ENCODE measurements at regions not wholly inside any gene's neighbourhood (a gene's known extent, or its start where the extent isn't known, plus 50 kb on each side); places are given as distances from the start of the nearest gene placed in this dataset.

DNA sequence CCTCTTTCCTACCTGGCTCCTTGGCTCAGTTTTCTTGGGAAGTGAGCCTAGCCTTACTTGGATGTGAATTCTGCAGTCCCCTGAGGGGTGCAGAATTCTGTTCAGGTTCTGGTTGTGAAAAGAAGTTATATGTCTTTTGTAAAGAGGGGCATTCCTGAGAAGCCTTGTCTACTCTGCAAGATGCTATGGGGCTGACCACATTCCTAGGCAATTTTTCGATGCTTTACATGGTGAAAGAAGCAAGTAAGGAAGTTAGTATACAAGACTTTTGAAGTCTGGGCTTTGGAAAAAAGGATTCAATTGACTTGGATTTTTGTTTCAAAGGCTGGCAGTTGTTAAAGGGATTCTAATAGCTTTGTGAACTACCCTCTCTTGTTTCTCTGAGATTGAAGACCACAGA is 167.9 kb upstream of the STMND1 start:
- Histone ChIP-seq H3K9me3 (replicated peaks; ENCODE audit: control insufficient read depth, insufficient read depth, low read length) (no peaks in the 10 kb centered on the region), H3K27ac (ENCODE audit: control insufficient read depth, insufficient read depth) (no peak overlapping the region), H3K36me3 (ENCODE audit: control insufficient read depth in 2 of 2, insufficient read depth in 2 of 2, low read length in 1 of 2) (no peaks in the 10 kb centered on the region), H3K4me2 (ENCODE audit: control insufficient read depth, insufficient read depth) (no peak overlapping the region), H3K79me2 (ENCODE audit: control insufficient read depth, insufficient read depth, low read length) (no peaks in the 10 kb centered on the region), H3K4me3 (no peak overlapping the region), H3K4me1 (ENCODE audit: control insufficient read depth, insufficient read depth, low read length) (no peaks in the 10 kb centered on the region), H4K20me1 (ENCODE audit: control insufficient read depth, insufficient read depth) (no peaks in the 10 kb centered on the region), H2AFZ (ENCODE audit: control insufficient read depth, low read depth, low read length) (no peak overlapping the region), H3K9ac (ENCODE audit: control insufficient read depth, insufficient read depth, low read length) (no peak overlapping the region), H3K27me3 (replicated peaks in 1 of 2; ENCODE audit: control insufficient read depth in 2 of 2, insufficient read depth in 2 of 2, low read length in 1 of 2) (no peaks in the 10 kb centered on the region)
- ChIA-PET POLR2A (no interaction called here), RAD21 (ENCODE audit: unreplicated experiment) (no interaction called here), CTCF (interaction anchor here (1.4 kb wide), 1 partner anchor 10 kb away, joined by 4 read pairs; no protein-coding TSS in a partner anchor), SMC1A (ENCODE audit: uncharacterized antibody, unreplicated experiment) (no interaction called here)
- no peak for DNase-seq (ENCODE audit: low read depth, low spot score)
- WGBS (ENCODE audit: insufficient coverage, insufficient replicate concordance, low lambda C conversion rate, missing lambda C conversion rate), result 0% methylated on average over 1 of the region's 1 CpG
- no peak for ATAC-seq
- intact Hi-C loops (cut with micrococcal nuclease; ENCODE audit: unreplicated experiment) (no loop called here), in situ Hi-C loops (cut with MboI) (no loop called here)
- no TSS peak for BruUV-seq (replicated peaks)
- TF ChIP-seq, protein P1, sequence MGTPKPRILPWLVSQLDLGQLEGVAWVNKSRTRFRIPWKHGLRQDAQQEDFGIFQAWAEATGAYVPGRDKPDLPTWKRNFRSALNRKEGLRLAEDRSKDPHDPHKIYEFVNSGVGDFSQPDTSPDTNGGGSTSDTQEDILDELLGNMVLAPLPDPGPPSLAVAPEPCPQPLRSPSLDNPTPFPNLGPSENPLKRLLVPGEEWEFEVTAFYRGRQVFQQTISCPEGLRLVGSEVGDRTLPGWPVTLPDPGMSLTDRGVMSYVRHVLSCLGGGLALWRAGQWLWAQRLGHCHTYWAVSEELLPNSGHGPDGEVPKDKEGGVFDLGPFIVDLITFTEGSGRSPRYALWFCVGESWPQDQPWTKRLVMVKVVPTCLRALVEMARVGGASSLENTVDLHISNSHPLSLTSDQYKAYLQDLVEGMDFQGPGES (IDR thresholded peaks at IDR 0.05), result no peak
- TF ChIP-seq, protein P2, sequence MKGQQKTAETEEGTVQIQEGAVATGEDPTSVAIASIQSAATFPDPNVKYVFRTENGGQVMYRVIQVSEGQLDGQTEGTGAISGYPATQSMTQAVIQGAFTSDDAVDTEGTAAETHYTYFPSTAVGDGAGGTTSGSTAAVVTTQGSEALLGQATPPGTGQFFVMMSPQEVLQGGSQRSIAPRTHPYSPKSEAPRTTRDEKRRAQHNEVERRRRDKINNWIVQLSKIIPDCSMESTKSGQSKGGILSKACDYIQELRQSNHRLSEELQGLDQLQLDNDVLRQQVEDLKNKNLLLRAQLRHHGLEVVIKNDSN (IDR thresholded peaks at IDR 0.05; ENCODE audit: borderline replicate concordance, extremely low read length, insufficient read depth, low read depth, low read length), result no peak
- TF ChIP-seq MEF2A (IDR thresholded peaks at IDR 0.05; ENCODE audit: insufficient read depth, low read depth, low read length), result no peak
- no peak for TF ChIP-seq SUZ12 (IDR thresholded peaks at IDR 0.05; ENCODE audit: unreplicated experiment)
- no peak for TF ChIP-seq NFYB (IDR thresholded peaks at IDR 0.05; ENCODE audit: insufficient read depth, low read depth, low read length)
- FAIRE-seq, result no peak

GRCh38 chr6:16933532-16933931 is 168.3 kb upstream of the STMND1 start:
- H3K4me2 ChIP-seq (ENCODE audit: control insufficient read depth, insufficient read depth), result no peak overlapping the region
- RAD21 ChIA-PET (ENCODE audit: unreplicated experiment), result no interaction called here
- H3K4me3 ChIP-seq, result no peak overlapping the region
- BruUV-seq (replicated peaks), result no TSS peak
- CTCF ChIA-PET, result interaction anchor here (1.4 kb wide), 1 partner anchor 10 kb away, joined by 4 read pairs; no protein-coding TSS in a partner anchor
- POLR2A ChIA-PET, result interaction anchor here (0.6 kb wide), 1 partner anchor 119 kb away, joined by 4 read pairs; no protein-coding TSS in a partner anchor
- TF ChIP-seq MEF2A (IDR thresholded peaks at IDR 0.05; ENCODE audit: insufficient read depth, low read depth, low read length) (no peak), POU2F2 (IDR thresholded peaks at IDR 0.05; ENCODE audit: borderline replicate concordance, low read depth, low read length) (no peak), CREB1 (IDR thresholded peaks at IDR 0.05; ENCODE audit: low read depth) (no peak), NR2C1 (IDR thresholded peaks at IDR 0.05) (no peak), MTA3 (IDR thresholded peaks at IDR 0.05; ENCODE audit: borderline replicate concordance, low read length) (no peak), SPI1 (IDR thresholded peaks at IDR 0.05; ENCODE audit: borderline replicate concordance, insufficient read depth, low read depth, low read length) (no peak), RUNX3 (IDR thresholded peaks at IDR 0.05; ENCODE audit: low read length) (no peak), CREM (IDR thresholded peaks at IDR 0.05; ENCODE audit: low read depth) (no peak), TCF12 (IDR thresholded peaks at IDR 0.05; ENCODE audit: low read depth, low read length) (no peak), BHLHE40 (IDR thresholded peaks at IDR 0.05; ENCODE audit: borderline replicate concordance in 1 of 2, low read depth in 2 of 2, low read length in 1 of 2) (no peak), ATF7 (IDR thresholded peaks at IDR 0.05; ENCODE audit: low read depth) (no peak), JUND (IDR thresholded peaks at IDR 0.05; ENCODE audit: low read depth, low read length) (no peak), PML (IDR thresholded peaks at IDR 0.05; ENCODE audit: low read length) (no peak), HDAC2 (IDR thresholded peaks at IDR 0.05) (no peak)
- no peak overlapping the region for H2AFZ ChIP-seq (ENCODE audit: control insufficient read depth, low read depth, low read length)
- no peak overlapping the region for H3K27ac ChIP-seq (ENCODE audit: control insufficient read depth, insufficient read depth)
- SMC1A ChIA-PET (ENCODE audit: uncharacterized antibody, unreplicated experiment), result no interaction called here
- H3K79me2 ChIP-seq (ENCODE audit: control insufficient read depth, insufficient read depth, low read length), result no peaks in the 10 kb centered on the region
- H3K9ac ChIP-seq (ENCODE audit: control insufficient read depth, insufficient read depth, low read length), result no peak overlapping the region
- DNase-seq (ENCODE audit: low read depth, low spot score), result no peak
- no peaks in the 10 kb centered on the region for H4K20me1 ChIP-seq (ENCODE audit: control insufficient read depth, insufficient read depth)
- no peak for ATAC-seq
- 5% methylated on average over 4 of the region's 4 CpGs for WGBS (ENCODE audit: insufficient coverage, insufficient replicate concordance, low lambda C conversion rate, missing lambda C conversion rate)
- no peaks in the 10 kb centered on the region for H3K27me3 ChIP-seq (replicated peaks in 1 of 2; ENCODE audit: control insufficient read depth in 2 of 2, insufficient read depth in 2 of 2, low read length in 1 of 2)
- H3K36me3 ChIP-seq (ENCODE audit: control insufficient read depth in 2 of 2, insufficient read depth in 2 of 2, low read length in 1 of 2), result no peaks in the 10 kb centered on the region
- H3K4me1 ChIP-seq (ENCODE audit: control insufficient read depth, insufficient read depth, low read length), result no peaks in the 10 kb centered on the region
- intact Hi-C loops (cut with micrococcal nuclease; ENCODE audit: unreplicated experiment) (no loop called here), in situ Hi-C loops (cut with MboI) (no loop called here)
- FAIRE-seq, result no peak
- H3K9me3 ChIP-seq (replicated peaks; ENCODE audit: control insufficient read depth, insufficient read depth, low read length), result no peaks in the 10 kb centered on the region
